Urinary bladder (tissue), 3 donors: ENCODE measurements at regions not wholly inside any gene's neighbourhood (a gene's known extent, or its start where the extent isn't known, plus 50 kb on each side); places are given as distances from the start of the nearest gene placed in this dataset.
"Not testable (repeated sequence)": the region's sequence is repeated elsewhere in the genome, so short reads cannot be mapped to it uniquely, and the experiment has no call there.

Experiments
- DNase-seq: peaks from one replicate; pipeline ENCODE4 v3.0.0-alpha.2; 2015; ENCODE audit errors: extremely low spot score
- H3K27ac ChIP-seq: one replicate; pipeline ENCODE4 v1.5.1; 2013; ENCODE audit warnings: low read depth, mild to moderate bottlenecking, moderate library complexity
- H3K36me3 ChIP-seq: one replicate; pipeline ENCODE4 v1.6.1; 2013; ENCODE audit warnings: mild to moderate bottlenecking, moderate library complexity; ENCODE audit not compliant: insufficient read depth
- H3K4me1 ChIP-seq: one replicate; pipeline ENCODE4 v1.6.1; 2013; ENCODE audit warnings: mild to moderate bottlenecking, moderate library complexity; ENCODE audit not compliant: insufficient read depth
- H3K4me3 ChIP-seq: one replicate; pipeline ENCODE4 v1.5.1; 2013; ENCODE audit warnings: low read depth, low read length
- WGBS: extraction: QIAGEN DNeasy Blood & Tissue Kit; methylation state at CpG from one replicate; pipeline ENCODE4 v1.1.7; 2013; 5-methylcytosine and 5-hydroxymethylcytosine counted together
- donor health status: healthy with polysubstance abuse.
- donor health status: healthy.

GRCh38 chr7:142439739-142440138, 181.9 kb upstream of the PRSS58 start:
- H3K4me3 ChIP-seq, result no peak overlapping the region
- H3K4me1 ChIP-seq, result no peaks in the 10 kb centered on the region
- DNase-seq, result no peak
- WGBS, result 89% methylated on average over 4 of the region's 4 CpGs
- H3K27ac ChIP-seq, result no peak overlapping the region
- H3K36me3 ChIP-seq, result no peaks in the 10 kb centered on the region

- Histone ChIP-seq H3K4me1 (no peaks in the 10 kb centered on the region), H3K4me3 (no peak overlapping the region), H3K27ac (no peak overlapping the region), H3K36me3 (no peaks in the 10 kb centered on the region)
- 82% methylated on average over 8 of the region's 8 CpGs for WGBS
- no peak for DNase-seq
Measured at GRCh38 chr7:142438923-142439515, 181.2 kb upstream of the PRSS58 start.

- Histone ChIP-seq H3K27ac (no peak overlapping the region), H3K4me3 (no peak overlapping the region), H3K36me3 (no peaks in the 10 kb centered on the region), H3K4me1 (no peaks in the 10 kb centered on the region)
- 87% methylated on average over 12 of the region's 12 CpGs for WGBS
- DNase-seq, result no peak
Measured at GRCh38 chr7:142438235-142438922, 180.5 kb upstream of the PRSS58 start.

DNA sequence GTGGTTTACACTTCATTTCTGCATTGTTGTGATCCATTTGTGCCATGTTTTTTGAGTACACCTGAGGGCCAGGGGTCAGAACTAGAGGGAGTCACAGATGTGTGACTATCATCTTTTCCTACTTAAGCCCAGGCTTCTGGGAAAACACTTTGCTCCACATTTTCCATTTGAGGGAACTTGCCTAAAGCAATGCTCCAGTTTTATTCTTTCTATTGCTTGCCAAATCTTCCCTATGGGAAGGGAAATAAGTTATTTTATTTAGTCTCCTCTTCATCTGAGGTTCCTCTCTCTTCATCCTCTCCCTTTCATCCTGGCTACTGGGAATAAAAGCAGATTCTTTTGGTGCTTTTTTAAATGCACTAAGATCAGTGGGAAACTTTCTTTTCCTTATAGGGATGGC, 179.9 kb upstream of the PRSS58 start:
- Histone ChIP-seq H3K27ac (no peak overlapping the region), H3K4me3 (no peak overlapping the region), H3K36me3 (no peaks in the 10 kb centered on the region), H3K4me1 (no peaks in the 10 kb centered on the region)
- no peak for DNase-seq

DNA sequence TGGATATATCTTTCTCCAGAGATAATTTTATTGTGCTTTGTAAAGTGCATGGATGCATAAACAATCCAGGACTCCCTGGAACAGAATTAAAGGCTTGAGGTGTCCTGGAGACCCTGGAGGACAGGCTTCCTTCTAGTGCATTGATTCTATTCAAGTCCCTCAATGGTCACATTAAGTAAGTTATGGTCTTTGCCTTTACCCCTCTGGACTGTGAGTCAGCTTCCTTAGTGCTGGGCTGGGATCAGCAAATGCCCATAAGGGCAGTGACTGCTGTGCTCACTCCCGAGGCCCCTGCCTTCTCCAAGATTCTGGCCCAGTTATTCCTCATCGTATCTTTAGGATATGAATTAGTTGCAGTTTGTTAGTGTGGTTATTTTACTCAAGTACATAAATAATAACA, 178.7 kb upstream of the PRSS58 start:
- DNase-seq, result no peak
- no peak overlapping the region for H3K4me3 ChIP-seq
- no peaks in the 10 kb centered on the region for H3K4me1 ChIP-seq
- WGBS, result 73% methylated on average over 2 of the region's 2 CpGs
- H3K36me3 ChIP-seq, result no peaks in the 10 kb centered on the region
- no peak overlapping the region for H3K27ac ChIP-seq

DNA sequence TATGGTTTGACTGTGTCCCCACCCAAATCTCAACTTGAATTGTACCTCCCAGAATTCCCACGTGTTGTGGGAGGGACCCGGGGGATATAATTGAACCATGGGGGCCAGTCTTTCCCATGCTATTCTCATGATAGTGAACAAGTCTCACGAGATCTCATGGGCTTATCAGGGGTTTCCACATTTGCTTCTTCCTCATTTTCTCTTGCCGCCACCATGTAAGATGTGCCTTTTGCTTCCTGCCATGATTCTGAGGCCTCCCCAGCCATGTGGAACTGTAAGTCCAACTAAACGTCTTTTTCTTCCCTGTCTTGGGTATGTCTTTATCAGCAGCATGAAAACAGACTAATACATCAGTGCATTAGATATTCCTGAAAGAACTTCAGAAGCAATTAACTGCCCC, 177.7 kb upstream of the PRSS58 start:
- not testable (repeated sequence) for H3K4me1 ChIP-seq, H3K4me3 ChIP-seq, H3K36me3 ChIP-seq, DNase-seq, H3K27ac ChIP-seq
- WGBS, result 85% methylated on average over 5 of the region's 5 CpGs

DNA sequence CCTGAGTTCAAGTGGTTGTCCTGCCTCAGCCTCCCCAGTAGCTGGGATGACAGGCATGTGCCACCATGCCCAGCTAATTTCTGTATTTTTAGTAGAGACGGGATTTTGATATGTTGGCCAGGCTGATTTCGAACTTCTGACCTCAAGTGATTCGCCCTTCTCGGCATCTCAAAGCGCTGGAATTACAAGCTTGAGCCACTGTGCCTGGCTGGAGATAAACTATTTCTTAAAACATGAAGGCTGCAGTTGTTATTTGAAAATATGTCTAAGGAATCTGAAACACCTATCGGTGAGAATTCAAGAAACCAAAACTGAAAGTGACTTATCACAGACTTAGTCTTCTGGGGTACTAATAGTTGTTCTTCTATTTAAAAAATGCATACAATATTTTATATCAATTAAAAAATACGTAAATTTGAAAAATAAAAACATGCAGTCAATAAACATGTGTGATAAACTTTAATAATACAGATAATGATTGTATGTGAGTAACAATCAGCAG, 176.9 kb upstream of the PRSS58 start:
- no peak for DNase-seq
- Histone ChIP-seq H3K27ac (no peak overlapping the region), H3K4me1 (no peaks in the 10 kb centered on the region), H3K36me3 (no peaks in the 10 kb centered on the region), H3K4me3 (no peak overlapping the region)
- 86% methylated on average over 7 of the region's 7 CpGs for WGBS

DNA sequence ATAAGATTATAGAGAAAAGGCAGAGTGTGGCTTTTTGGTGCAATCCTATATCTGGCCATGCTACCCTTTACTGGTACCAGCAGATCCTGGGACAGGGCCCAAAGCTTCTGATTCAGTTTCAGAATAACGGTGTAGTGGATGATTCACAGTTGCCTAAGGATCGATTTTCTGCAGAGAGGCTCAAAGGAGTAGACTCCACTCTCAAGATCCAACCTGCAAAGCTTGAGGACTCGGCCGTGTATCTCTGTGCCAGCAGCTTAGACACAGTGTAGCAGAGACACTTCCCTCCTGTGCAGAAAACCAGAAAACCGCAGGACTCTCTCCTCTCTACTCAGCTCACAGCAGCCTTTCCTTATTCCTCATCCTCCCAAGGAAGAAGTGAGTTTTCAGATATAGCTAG, 176.3 kb upstream of the PRSS58 start:
- not testable (repeated sequence) for DNase-seq, H3K4me1 ChIP-seq, H3K4me3 ChIP-seq, H3K36me3 ChIP-seq, H3K27ac ChIP-seq
- 63% methylated on average over 5 of the region's 5 CpGs for WGBS

DNA sequence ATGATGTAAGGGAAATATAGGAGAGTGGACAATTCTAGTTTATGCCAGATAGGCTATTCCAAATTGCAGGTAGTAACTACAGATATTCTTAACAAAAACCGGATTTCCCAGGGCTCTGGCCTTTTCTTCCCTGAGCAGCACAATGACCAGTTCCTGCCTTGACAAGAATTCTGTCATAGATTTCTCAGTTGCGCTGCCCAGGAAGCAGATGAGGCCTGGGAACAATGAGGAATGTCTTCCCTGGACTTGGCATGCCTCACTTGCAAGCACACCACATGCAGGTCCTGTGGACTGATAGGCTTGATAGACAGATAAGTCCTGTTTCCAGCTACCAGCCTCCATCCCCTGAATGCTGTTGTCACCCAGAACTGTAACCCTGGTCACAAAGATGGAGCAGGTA, 174.5 kb upstream of the PRSS58 start:
- Histone ChIP-seq H3K4me1 (no peaks in the 10 kb centered on the region), H3K36me3 (no peaks in the 10 kb centered on the region), H3K27ac (no peak overlapping the region), H3K4me3 (no peak overlapping the region)
- 88% methylated on average over 2 of the region's 2 CpGs for WGBS
- no peak for DNase-seq

- Histone ChIP-seq H3K4me3 (no peak overlapping the region), H3K4me1 (no peaks in the 10 kb centered on the region), H3K36me3 (no peaks in the 10 kb centered on the region), H3K27ac (no peak overlapping the region)
- DNase-seq, result no peak
- 69% methylated on average over 2 of the region's 2 CpGs for WGBS
Measured at GRCh38 chr7:142431491-142431890, 173.6 kb upstream of the PRSS58 start.

DNA sequence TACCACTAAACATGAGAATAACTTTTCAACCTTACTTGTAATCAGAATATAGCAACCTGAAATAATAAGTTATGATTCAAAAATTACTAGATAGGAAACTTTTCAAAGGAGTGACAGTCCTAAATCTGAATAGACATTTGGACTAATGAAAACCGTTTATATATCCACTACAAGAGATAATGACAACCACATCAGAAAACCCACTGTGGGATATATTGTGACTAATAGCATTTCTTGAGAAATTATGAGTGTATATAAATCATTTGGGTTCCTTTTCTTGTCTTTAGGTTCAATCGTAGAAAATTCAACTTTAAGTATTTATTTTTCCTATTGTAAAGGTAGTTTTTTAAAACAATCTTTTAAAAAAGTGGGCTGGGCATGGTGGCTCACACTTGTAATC, 170.2 kb upstream of the PRSS58 start:
- Histone ChIP-seq H3K36me3 (no peaks in the 10 kb centered on the region), H3K4me1 (no peaks in the 10 kb centered on the region), H3K27ac (no peak overlapping the region), H3K4me3 (no peak overlapping the region)
- DNase-seq, result no peak
- 57% methylated on average over 2 of the region's 2 CpGs for WGBS

- DNase-seq, result no peak
- Histone ChIP-seq H3K4me3 (no peak overlapping the region), H3K27ac (no peak overlapping the region), H3K36me3 (no peaks in the 10 kb centered on the region), H3K4me1 (no peaks in the 10 kb centered on the region)
- WGBS, result 53% methylated on average over 8 of the region's 8 CpGs
Measured at GRCh38 chr7:142425281-142425680, 167.4 kb upstream of the PRSS58 start.

- Histone ChIP-seq H3K4me3 (no peak overlapping the region), H3K36me3 (no peaks in the 10 kb centered on the region), H3K27ac (no peak overlapping the region), H3K4me1 (no peaks in the 10 kb centered on the region)
- 78% methylated on average over 4 of the region's 4 CpGs for WGBS
- DNase-seq, result no peak
Measured at GRCh38 chr7:142422621-142423020, 164.8 kb upstream of the PRSS58 start.

DNA sequence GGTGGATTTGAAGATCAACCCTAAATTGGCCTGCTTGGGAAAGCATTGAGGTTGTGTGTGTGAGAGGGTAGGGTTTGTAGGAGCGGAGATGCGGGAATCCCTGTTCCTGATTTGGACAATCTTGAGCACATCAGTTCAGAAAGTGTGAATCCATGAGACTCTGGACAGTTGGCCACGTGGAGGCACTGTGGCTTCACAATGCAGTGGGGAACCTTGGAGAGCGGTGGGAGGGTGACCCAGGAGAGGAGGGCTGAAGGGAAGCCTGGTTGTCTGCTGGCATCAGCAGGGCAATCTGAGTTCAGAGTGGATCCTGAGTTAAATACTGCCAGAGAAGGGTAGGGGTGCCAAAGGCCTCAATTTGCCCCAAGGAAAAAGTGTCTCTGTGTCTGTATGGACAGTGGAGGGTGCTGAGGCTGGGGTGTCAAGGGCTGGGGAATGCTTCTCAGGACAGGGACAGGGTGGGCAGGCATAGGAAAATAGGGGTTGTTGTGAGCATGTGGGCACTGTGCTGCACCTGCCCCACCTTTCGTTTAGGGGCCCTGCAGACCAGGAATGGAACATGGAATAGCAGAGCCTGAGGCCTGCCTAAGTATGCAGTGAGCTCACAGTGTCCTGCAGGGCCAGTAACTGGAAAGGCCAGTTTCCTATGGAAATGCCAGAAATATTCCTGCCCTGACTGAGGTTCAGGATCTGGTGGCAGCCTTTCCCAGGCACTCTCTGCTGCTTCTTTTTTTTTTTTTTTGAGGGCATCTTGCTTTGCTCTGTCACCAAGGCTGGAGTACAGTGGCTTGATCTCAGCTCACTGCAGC, 162.9 kb upstream of the PRSS58 start:
- 71% methylated on average over 5 of the region's 5 CpGs for WGBS
- Histone ChIP-seq H3K27ac (no peak overlapping the region), H3K36me3 (no peaks in the 10 kb centered on the region), H3K4me1 (no peaks in the 10 kb centered on the region), H3K4me3 (no peak overlapping the region)
- DNase-seq, result no peak
